Smooth muscle cell (in vitro differentiated cells): ENCODE measurements at regions not wholly inside any gene's neighbourhood (a gene's known extent, or its start where the extent isn't known, plus 50 kb on each side); places are given as distances from the start of the nearest gene placed in this dataset.

Experiments used
- DNase-seq: peaks from one replicate; lab custom pipeline; 2025; ENCODE audit not compliant: unreplicated experiment; lab: John Stamatoyannopoulos, UW
- H2AFZ ChIP-seq: fragments of 200-600 bp; sonication (generic); 2 replicates; pipeline ENCODE4 v1.6.0; 2016; ENCODE audit warnings: antibody characterized with exemption, low read depth, mild to moderate bottlenecking
- H3F3A ChIP-seq: fragments of 200-600 bp; sonication (generic); 2 replicates; pipeline ENCODE4 v1.6.0; 2017; ENCODE audit warnings: antibody characterized with exemption, low read depth
- H3K27ac ChIP-seq: fragments of 200-600 bp; sonication (generic); 2 replicates; pipeline ENCODE4 v1.5.1; 2016; ENCODE audit warnings: low read depth, mild to moderate bottlenecking
- H3K27me3 ChIP-seq: fragments of 200-600 bp; sonication (generic); 2 replicates; pipeline ENCODE4 v1.6.1; 2016; ENCODE audit warnings: low read depth, mild to moderate bottlenecking
- H3K36me3 ChIP-seq: fragments of 200-600 bp; sonication (generic); 2 replicates; pipeline ENCODE4 v1.5.1; 2016; ENCODE audit warnings: low read depth
- H3K4me1 ChIP-seq: fragments of 200-600 bp; sonication (generic); 2 replicates; pipeline ENCODE4 v1.5.1; 2016; ENCODE audit warnings: low read depth
- H3K4me2 ChIP-seq: fragments of 200-600 bp; sonication (generic); 2 replicates; pipeline ENCODE4 v1.6.0; 2016; ENCODE audit warnings: mild to moderate bottlenecking
- H3K4me3 ChIP-seq: fragments of 200-600 bp; sonication (generic); 2 replicates; pipeline ENCODE4 v1.5.1; 2016; ENCODE audit warnings: mild to moderate bottlenecking
- H3K79me2 ChIP-seq: fragments of 200-600 bp; sonication (generic); 2 replicates; pipeline ENCODE4 v1.6.0; 2016; ENCODE audit warnings: low read depth, mild to moderate bottlenecking
- H3K9ac ChIP-seq: fragments of 200-600 bp; sonication (generic); 2 replicates; pipeline ENCODE4 v1.6.0; 2016; ENCODE audit warnings: low read depth
- H3K9me3 ChIP-seq: fragments of 200-600 bp; sonication (generic); replicated peaks from 2 replicates; pipeline ENCODE4 v1.5.1; 2016; ENCODE audit warnings: low read depth
- H4K20me1 ChIP-seq: fragments of 200-600 bp; sonication (generic); 2 replicates; pipeline ENCODE4 v1.6.0; 2016; ENCODE audit warnings: low read depth
- WGBS: methylation state at CpG from one replicate; pipeline ENCODE4 v1.1.7; 2016; ENCODE audit warnings: low lambda C conversion rate; 5-methylcytosine and 5-hydroxymethylcytosine counted together
- TF ChIP-seq, protein P1 (sequence below): fragments of 200-600 bp; sonication (generic); IDR thresholded peaks from 2 replicates; pipeline ENCODE4 v1.5.1; 2017; ENCODE audit warnings: borderline replicate concordance, mild to moderate bottlenecking, antibody characterized with exemption; ENCODE audit not compliant: insufficient read depth, poor library complexity, severe bottlenecking

- TF ChIP-seq, protein P1, sequence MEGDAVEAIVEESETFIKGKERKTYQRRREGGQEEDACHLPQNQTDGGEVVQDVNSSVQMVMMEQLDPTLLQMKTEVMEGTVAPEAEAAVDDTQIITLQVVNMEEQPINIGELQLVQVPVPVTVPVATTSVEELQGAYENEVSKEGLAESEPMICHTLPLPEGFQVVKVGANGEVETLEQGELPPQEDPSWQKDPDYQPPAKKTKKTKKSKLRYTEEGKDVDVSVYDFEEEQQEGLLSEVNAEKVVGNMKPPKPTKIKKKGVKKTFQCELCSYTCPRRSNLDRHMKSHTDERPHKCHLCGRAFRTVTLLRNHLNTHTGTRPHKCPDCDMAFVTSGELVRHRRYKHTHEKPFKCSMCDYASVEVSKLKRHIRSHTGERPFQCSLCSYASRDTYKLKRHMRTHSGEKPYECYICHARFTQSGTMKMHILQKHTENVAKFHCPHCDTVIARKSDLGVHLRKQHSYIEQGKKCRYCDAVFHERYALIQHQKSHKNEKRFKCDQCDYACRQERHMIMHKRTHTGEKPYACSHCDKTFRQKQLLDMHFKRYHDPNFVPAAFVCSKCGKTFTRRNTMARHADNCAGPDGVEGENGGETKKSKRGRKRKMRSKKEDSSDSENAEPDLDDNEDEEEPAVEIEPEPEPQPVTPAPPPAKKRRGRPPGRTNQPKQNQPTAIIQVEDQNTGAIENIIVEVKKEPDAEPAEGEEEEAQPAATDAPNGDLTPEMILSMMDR, result no peak
- H3K4me2 ChIP-seq, result no peak overlapping the region
- no peak overlapping the region for H3K9ac ChIP-seq
- H2AFZ ChIP-seq, result no peak overlapping the region
- H3K9me3 ChIP-seq, result no peaks in the 10 kb centered on the region
- H3K27ac ChIP-seq, result no peak overlapping the region
- H3K4me3 ChIP-seq, result no peak overlapping the region
- no peaks in the 10 kb centered on the region for H3F3A ChIP-seq
- no peaks in the 10 kb centered on the region for H4K20me1 ChIP-seq
- no peaks in the 10 kb centered on the region for H3K79me2 ChIP-seq
- H3K4me1 ChIP-seq, result no peaks in the 10 kb centered on the region
- no peaks in the 10 kb centered on the region for H3K36me3 ChIP-seq
- no peak for DNase-seq
- WGBS, result 100% methylated on average over 4 of the region's 5 CpGs
- H3K27me3 ChIP-seq, result no peaks in the 10 kb centered on the region
Measured at GRCh38 chr9:135356796-135357195, 122.8 kb upstream of the PPP1R26 start.

- Histone ChIP-seq H3K4me3 (no peak overlapping the region), H3K36me3 (no peaks in the 10 kb centered on the region), H3K27ac (no peak overlapping the region), H2AFZ (no peak overlapping the region), H4K20me1 (no peaks in the 10 kb centered on the region), H3F3A (no peaks in the 10 kb centered on the region), H3K4me1 (no peaks in the 10 kb centered on the region), H3K9me3 (no peaks in the 10 kb centered on the region), H3K4me2 (no peak overlapping the region), H3K27me3 (no peaks in the 10 kb centered on the region), H3K9ac (no peak overlapping the region), H3K79me2 (no peaks in the 10 kb centered on the region)
- DNase-seq, result no peak
- WGBS, result 88% methylated on average over 24 of the region's 24 CpGs
- TF ChIP-seq, protein P1, result no peak
Measured at GRCh38 chr9:135357863-135358551, 121.6 kb upstream of the PPP1R26 start.

DNA sequence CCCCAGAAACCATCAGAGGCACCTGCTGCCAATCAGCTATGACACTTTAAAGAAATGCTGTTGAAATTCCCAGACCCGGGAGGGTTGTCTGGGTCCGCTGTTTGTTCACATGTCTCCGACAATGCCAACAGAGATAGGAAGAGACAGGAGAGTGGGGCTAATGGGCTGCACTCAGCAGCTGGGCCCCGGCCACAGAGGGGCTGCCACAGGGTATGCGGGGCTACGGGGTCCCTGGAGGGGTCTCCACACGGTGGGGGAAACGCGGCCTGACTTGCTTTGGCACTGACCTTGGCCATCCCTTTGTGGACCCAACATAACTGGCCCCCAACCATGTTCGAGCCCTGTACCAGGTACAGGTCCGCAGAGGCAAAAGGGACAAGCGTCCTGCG lies 121.0 kb upstream of the PPP1R26 start:
- 93% methylated on average over 13 of the region's 13 CpGs for WGBS
- H3K79me2 ChIP-seq, result no peaks in the 10 kb centered on the region
- no peak overlapping the region for H3K9ac ChIP-seq
- no peaks in the 10 kb centered on the region for H3K27me3 ChIP-seq
- H3K27ac ChIP-seq, result no peak overlapping the region
- TF ChIP-seq, protein P1, result no peak
- H3K36me3 ChIP-seq, result no peaks in the 10 kb centered on the region
- H3K9me3 ChIP-seq, result no peaks in the 10 kb centered on the region
- no peaks in the 10 kb centered on the region for H3F3A ChIP-seq
- no peaks in the 10 kb centered on the region for H3K4me1 ChIP-seq
- no peak for DNase-seq
- H4K20me1 ChIP-seq, result no peaks in the 10 kb centered on the region
- H2AFZ ChIP-seq, result no peak overlapping the region
- H3K4me2 ChIP-seq, result no peak overlapping the region
- H3K4me3 ChIP-seq, result no peak overlapping the region

DNA sequence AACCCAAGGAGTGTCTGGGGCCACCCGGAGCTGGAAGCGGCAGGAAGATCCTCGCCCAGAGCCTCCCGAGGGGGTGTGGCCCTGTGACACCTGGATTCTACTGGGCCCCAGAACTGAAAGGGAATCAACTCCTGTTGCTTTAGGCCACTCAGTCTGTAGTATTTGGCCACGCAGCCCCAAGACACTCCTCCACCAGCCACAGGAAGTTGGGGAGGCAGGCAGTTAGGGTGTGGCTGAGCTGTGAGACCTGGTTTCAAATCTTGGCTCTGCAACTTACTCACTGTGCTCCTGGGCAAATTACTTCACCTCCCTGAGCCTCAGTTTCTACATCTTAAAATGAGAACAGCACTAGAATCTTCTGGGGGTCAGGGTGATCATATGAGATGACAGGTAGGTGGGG lies 119.8 kb upstream of the PPP1R26 start:
- H3K79me2 ChIP-seq, result no peaks in the 10 kb centered on the region
- no peak overlapping the region for H2AFZ ChIP-seq
- no peaks in the 10 kb centered on the region for H3F3A ChIP-seq
- no peak overlapping the region for H3K27ac ChIP-seq
- no peaks in the 10 kb centered on the region for H3K36me3 ChIP-seq
- 91% methylated on average over 5 of the region's 5 CpGs for WGBS
- no peak overlapping the region for H3K4me2 ChIP-seq
- no peaks in the 10 kb centered on the region for H4K20me1 ChIP-seq
- H3K27me3 ChIP-seq, result no peaks in the 10 kb centered on the region
- H3K4me3 ChIP-seq, result no peak overlapping the region
- H3K9me3 ChIP-seq, result no peaks in the 10 kb centered on the region
- H3K4me1 ChIP-seq, result no peaks in the 10 kb centered on the region
- no peak overlapping the region for H3K9ac ChIP-seq
- no peak for DNase-seq
- TF ChIP-seq, protein P1, result no peak
